SHP77 (cell line): ENCODE measurements at regions not wholly inside any gene's neighbourhood (a gene's known extent, or its start where the extent isn't known, plus 50 kb on each side); places are given as distances from the start of the nearest gene placed in this dataset.

Source experiments
- DNase-seq, 2 experiments: peaks; one replicate each; lab custom pipeline; 2025; lab: John Stamatoyannopoulos, UW

DNA sequence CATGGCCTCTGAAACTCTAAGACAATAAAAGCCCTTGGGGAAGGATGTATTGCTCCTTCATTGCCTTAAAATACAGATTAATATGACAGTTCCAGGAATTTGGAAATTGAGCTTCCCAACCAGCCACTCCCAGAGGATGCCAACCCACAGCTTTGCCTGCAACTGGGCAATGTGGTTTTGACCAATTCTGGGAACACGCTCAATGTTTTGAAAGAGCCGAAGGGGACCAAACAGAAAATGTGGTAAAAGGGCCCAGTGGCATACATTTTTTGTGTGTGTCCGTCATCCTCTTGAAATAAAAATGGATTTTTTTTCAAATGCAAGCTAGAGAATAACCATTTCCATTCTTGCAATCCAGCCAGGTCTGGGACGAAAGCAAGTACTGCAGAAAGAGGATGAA, 88.3 kb upstream of the PLEKHG7 start:
- no peak for DNase-seq

DNA sequence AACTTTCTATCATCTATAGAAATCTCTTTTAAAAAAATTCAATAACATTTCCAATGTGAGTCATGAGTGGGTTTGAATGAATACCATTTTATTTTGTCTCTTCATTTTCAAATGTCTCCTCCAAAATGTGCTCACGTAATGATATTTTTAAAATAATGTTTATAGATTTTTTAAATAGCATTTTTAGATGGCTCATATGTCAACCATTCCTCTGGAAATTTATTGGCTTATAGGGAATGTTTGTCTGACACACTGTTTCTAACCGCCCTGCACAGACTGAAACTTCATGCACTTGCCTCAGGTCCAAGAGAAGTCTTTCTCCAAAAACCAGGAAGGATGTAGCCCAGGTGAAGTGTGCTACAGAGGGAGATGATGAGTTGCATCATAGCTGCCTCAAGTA, 88.8 kb upstream of the PLEKHG7 start:
- DNase-seq, result no peak

DNA sequence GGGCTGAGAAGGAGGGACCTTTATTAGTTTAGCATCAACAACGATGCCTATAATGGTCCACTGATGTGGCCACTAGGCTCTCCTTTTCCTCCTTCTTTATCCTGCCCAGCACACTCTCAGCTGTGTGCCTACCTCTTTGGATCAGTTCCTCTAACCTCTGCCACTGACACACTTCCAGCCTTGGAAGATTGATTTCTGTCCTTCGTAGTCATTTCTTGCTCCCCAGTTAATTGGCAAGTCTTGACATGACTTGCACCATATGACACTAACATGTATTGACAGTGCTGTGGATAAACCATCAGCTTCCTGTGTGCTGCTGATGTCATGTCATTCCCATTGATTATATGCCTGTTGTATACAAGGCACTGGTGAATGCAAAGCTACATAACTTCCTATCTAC, 90.2 kb upstream of the PLEKHG7 start:
- no peak for DNase-seq

DNA sequence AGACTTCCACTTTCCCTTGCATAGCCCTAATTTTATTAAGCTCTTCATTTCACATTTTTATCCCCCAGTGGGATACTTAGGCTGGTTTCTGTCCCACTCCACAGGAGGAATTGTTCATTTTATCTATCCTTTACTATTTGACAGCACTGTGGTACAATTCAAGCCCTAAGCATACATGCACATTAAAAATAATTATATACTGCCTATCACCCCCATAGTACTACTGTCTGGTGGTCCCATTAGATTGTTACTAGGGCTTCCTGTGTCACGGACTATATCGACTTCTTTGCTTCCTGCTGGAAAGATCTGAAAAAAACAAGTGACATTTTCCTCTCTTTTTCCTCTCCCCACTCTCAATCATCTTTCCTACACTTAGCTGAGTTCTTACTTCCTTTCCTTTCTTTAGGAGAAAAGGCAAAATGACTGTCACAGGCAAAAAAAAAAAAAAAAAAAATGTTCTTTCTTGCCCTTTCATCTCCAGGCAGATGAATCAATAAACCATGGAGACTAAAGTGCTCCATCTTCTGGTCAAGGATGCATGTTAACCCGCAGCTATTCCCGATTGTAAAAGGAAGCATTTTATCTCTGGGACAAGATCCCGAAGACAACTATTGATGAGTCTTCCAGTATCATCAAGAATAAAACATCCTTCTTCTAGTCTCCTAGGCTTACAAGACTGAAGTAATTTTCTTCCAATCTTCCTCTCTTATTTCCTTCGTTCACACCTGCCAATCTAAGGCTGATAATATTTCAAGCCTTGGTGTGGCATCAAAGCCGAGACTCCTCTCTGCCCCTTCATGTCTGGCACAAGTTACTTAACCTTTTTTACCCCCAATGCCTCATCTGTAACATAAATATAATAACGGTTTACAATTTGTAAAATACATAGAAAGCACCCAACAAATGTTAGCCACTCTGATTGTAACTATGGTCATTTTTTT, 94.4 kb upstream of the PLEKHG7 start:
- peak; percentile 16 to 23 for DNase-seq

DNA sequence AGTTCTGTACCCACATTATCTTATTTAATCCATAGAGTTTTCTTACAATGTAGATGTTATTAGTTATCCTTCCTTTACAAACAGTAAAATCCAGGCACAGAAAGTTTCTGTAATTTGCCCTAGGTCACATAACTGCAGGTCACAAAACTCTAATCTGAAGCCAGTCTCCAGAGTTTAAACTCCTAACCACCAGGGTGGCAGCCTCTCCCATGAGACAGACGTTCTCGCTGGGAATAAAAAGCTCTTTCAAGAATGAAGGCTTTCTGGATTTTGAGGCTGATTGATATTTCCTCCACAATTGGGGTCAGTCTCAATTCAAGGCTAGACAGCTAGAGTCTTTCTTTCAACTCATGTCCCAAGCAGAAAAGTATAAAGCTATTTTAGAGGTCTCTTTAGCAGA, 95.8 kb upstream of the PLEKHG7 start:
- DNase-seq, result no peak

DNA sequence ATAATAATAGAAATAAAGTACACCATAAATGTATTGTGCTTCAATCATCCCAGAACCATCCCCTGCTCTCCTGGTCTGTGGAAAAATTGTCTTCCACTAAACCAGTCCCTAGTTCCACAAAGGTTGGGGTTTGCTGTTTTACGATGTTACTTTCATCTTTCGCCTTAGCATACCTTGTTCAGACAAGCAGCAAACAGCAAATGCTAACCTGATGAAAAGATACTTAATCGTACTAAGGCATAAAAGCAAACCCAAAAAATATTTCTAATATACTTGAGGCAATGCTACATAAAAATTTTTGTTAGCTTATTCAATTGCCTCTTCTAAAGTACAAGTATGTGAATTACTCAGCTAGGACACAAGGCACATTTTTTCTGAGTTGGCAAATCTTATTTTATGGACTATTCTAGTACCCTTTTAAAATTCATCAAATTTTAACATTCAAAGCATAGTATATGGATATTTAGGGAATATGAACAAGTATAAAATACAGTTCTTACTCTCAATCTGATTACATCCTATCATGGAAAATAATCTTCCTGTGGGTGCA, 97.1 kb upstream of the PLEKHG7 start:
- no peak for DNase-seq

DNA sequence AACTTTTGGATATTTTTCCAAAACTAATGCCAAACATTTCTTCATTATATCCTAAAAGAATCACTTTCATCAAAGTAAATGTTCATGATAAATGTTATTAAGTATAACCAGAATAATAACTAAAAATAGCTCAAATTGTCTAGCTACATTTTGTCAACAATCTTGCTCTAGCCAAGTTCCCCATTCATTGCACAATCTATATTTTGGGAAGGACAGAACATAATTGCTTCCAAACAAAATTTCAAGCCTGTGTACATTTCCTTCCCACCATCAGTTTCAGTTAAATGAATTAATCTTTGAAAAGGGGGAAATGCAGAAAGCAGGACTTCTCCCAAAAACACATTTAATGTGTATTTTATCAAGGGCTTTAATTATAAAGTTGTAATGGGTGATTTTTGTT, 98.0 kb upstream of the PLEKHG7 start:
- DNase-seq, result no peak

DNA sequence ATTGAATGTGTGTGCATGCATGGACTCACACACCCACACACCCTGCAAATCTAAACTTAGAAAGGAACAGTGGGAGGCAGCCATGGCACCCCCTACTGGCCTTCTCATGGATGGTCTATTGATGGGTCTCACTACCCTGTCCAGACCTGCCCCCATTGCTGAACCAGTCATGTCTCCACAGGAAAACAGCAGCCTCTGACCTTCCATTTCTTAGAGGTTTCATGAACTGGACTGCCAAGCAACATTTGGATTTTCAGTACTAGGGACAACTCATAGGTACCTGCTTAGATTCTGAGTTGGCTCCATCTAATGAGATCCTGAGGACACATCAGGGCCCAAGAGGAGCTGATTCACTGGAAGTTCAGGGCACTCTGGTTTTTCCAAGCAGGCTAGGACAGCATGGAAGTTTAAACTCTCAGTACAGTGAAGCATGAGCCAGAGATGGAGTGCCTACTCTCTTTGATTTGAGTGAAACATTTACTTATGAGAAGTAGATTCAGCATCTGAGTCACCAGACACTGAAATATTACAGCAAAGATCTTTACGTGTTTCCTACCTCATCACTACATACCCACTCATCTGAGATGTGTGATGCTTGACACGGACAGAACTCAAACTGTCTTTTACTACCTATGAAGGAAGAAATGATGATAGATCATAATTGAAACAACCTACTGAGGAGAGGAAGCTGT, 98.9 kb upstream of the PLEKHG7 start:
- no peak for DNase-seq

DNA sequence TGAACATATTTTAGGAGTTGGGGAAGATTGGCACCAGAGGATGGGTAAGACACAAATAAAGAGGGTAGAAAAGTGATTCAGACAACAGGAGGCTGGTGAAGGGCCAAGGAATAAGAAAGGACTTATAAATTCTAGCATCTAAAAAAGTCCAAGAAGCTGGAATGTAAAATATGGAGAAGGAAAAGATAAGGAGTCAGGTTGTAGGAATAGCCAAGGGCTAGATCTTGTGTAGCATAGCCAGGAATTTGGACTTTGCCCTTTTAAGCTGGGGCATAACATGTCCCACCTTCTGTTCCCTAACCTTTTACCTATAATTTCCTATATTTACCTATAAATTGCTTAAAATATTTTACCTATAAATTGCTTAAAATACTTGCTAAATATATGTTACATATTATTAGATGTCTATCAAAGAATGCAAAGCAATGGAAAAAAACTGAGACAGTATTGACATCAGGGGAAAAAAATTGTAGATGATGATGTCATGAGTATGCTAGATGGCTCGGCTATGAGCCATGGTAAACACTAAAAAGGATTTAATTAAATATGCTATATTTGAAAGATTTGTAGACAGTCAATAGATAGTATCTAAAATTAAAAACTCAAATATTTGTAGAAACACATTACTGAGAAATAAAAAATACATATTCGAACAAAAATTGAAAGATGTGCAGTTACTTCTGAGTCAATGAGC, 99.7 kb upstream of the PLEKHG7 start:
- no peak for DNase-seq

DNA sequence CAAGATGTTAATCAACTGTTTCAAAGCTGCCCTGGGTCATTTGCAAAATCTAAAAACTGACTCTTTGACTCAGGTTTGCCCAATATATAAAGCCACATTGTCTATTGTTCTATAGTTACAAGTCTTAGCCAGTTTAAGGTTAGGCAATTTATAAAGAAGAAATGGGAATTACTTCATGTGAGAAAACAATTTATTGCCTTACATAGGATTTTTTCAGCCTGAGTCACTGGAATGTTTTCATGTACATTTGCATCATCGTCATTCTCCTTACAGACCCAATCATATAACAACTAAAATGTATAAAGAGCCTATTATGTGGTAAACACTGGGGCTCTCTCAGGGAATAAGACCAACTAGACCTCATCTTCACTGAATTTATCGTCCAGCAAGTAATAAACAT, 100.3 kb upstream of the PLEKHG7 start:
- DNase-seq, result no peak

DNA sequence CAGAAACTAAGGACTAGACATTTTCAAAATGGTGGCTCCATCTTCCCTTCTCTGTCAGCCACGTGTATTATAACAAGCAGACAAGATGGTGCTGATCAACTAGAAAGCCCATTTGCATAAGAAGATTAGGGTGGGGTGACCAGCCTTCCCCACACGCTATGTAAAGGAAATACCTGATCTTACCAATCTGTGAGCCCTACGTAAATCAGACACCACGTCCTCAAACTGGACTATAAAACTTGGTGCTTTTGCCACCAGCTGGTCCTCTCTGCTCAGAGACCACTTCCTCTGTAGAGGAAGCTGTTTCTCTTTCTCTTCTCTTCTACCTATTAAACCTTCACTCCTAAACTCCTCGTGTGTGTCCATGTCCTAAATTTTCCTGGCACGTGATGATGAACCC, 101.1 kb upstream of the PLEKHG7 start:
- DNase-seq, result no peak

DNA sequence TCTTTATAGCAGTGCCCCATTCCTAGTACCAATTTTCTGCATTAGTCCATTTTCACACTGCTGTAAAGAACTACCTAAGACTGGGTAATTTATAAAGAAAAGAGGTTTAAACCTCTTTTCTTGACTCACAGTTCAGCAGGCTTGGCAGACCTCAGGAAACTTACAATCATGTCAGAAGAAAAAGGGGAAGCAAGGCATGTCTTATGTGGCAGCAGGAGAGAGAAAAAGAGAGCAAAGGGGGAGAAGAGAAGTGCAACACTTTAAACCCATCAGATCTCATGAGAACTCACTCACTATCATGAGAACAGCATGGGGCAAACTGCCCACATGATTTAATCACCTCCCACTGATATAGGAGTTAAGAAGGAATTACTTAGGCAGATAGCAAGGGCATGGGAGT, 101.6 kb upstream of the PLEKHG7 start:
- no peak for DNase-seq

DNA sequence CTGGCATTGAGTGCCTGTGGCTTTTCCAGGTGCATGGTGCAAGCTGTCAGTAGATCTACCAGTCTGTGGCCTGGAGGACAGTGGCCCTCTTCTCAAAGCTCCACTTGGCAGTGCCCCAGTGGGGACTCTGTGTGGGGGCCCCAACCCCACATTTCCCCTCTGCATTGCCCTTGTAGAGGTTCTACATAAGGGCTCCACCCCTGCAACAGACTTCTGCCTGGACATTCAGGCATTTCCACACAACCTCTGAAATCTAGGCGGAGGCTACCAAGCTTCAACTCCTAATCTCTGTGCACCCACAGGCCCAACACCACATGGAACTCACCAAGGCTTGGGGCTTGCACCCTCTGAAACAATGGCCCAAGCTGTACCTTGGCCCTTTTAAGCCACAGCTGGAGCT, 102.7 kb upstream of the PLEKHG7 start:
- DNase-seq, result no peak

DNA sequence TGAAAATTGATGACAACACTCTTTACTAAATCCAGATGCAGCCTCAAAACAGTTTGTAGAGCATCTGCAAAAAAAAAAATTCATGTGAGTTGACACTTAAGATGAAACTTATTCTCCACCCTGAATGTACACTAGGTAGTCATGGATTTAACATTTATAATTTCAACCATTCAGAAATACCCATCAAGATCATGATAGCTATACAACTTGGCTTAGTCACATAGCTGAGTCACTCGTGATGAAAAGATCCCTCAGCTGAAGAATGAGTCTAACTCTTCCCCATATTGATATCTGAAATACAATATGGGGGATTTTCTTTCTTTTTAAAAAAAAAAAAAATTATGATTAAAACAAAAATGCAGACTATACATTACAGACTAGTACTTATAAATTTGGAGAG, 104.8 kb upstream of the PLEKHG7 start:
- no peak for DNase-seq

DNA sequence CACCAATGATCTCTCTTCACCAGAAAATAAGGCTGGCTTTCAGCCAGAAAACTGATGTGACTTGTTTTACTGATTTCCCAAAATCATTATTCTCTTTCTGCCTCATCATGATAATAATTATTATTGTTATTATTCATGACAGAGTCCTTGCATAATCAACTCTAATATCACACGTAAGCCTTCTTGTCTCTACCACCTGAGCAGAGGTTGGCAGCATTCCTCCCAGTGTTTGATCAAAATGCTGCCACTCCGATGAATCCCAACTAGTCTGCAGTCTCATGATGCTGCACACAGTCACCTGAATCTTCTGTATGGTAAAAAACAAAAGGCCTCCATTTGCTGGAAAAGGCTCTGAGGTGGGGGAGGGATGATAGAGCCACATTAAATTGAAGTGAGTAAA, 105.7 kb upstream of the PLEKHG7 start:
- no peak for DNase-seq

DNA sequence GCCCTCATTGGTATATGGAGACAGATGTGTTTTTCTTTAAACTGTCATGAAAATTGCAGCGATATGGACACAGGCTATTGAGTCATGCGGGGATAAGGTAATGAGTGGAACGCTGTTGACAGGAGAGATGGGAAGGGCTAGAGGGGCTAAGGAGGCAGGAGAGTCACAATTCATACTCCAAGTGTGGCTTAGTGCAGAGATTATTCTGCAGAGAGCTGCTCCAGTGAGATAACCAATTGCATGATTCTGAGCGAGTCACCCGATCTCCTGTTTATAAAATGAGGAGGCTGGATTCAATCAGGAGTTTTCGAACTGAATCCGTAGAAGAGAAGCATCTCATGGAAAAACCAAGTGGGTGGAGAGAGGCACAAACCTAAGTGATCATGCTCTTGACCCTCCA, 106.4 kb upstream of the PLEKHG7 start:
- no peak for DNase-seq

DNA sequence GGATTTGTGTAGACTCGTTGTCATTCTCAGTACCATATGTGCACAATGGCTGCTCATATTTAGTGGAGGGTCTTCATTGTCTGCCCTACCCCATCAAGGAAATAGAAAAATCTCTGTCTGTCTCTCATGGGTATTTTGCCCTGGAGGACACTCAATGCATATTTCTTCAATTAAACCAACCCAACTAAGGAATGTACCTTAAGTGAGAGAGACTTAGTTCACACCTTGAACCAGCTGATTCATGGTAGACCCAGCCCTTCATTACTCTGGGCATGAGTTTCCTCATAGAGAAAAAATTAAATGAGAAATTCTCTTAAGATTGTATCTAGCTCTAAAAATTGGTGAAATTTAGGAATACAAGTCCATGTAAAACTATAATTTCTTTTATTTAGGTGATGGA, 107.1 kb upstream of the PLEKHG7 start:
- no peak for DNase-seq

DNA sequence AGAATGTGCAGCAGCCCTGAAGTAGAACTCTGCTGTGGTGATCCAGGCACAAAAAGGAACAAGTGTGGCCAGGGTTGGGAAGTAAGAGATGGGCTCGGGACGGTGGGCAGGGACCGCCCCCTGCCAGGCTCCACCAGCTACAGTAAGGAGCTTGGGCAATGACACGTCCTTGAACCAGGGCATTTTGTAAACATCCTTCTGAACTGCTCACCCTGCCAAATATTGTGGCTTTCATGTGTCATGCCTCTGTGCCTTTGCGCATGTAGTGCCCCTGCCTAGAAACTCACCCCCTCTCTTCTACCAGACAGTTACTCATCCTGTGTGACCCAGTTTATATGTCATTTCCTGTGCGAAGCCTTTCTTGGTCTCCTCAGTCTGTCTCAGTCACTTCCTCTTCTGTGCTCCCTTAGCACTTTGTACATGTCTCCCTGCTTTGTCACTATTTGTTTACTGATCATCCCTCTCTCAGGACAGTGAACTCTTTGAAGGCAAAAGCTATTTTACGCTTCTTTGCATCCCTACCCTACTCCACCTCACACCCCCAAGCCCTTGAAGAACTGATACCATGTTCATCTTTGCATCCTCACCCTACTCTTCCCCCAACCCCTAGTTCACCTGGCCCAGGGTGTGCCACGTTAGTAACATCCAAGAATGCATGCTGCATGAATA, 108.9 kb upstream of the PLEKHG7 start:
- DNase-seq, result no peak

DNA sequence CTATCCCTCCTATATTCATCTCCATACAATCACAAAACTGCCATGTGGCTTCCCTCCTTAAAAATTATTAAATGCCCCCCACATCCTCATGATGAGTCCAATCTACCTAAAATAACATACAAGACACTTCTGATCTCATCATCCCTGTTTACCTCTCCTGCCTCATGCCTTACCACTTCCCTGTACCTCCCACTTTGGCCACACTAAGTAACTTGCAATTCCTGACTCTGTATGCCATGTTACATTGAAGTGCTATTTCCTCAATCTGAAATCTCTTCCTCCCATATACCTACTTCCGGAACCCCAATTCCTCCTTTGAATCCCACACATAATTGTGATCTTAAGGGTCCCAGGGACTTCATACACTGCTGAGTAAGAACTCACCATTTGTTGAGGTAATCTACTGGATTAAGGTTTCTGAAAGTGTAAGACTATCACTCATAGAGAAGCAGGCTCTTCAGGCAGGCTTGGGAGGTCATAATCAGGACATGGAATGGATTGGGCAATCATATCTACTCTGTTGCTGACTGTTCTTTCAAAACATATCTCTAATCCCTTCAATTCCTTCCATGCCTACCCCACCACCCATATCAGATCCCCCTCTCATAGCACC, 117.6 kb upstream of the PLEKHG7 start:
- no peak for DNase-seq

DNA sequence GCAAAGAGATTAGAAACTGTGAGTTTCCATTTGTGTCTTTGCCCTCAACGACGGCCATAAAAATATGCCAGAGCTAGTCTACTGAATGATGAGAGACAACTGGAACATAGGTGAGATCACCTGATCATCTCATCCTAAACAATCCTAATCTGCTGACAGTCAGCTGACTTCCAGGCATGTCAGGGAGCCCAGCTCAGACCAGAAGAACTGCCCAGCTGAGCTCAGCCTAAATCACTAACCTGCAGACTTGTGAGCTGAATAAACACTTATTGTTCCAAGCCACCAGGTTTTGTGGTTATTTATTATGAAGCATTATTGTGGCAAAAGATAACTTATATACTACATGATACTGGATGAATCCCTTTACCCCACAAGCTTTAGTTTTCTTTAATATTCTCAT, 118.9 kb upstream of the PLEKHG7 start:
- no peak for DNase-seq

DNA sequence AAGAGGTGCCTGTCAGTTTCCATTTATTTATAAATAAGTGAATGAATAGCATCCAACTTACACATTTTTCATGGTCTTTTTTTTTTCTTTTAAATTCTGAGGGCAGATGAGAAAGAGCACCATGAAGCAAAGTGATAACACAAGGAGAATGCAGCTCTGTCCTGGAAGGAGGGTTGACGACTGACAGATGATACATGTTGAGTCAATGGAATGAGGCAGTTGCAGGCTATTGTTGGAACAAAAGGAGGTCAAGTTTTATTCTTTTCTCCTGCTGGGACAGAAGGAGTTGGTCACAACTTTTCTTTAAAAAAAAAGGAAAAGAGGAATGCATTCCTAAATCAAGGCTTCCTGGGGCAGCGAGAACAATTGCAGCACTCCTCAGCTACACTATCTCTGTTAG, 119.9 kb upstream of the PLEKHG7 start:
- DNase-seq, result no peak

DNA sequence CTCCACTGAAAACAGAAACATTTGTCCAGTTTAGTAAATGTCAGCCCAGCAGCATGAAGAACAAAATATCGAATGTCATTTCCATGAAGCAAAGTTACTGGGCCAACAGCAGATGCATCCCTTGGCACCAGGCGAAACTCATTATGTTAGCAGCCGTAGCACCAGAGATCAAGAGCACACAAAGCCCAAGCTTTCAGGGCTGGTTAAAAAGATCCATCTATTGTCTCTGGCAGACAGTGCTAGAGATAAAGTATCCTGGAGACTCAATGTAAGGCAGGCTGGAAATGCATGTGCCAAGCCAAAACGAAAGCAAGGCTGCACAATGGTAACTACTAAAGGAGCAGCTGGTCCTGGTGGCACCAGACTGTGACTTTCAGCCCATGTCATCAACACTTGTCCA, 120.3 kb upstream of the PLEKHG7 start:
- DNase-seq, result peak in 1 of 2 experiments; percentile 10
